Testis (tissue), 2 donors: ENCODE measurements at regions not wholly inside any gene's neighbourhood (a gene's known extent, or its start where the extent isn't known, plus 50 kb on each side); places are given as distances from the start of the nearest gene placed in this dataset.

Experiments
- DNase-seq: peaks from one replicate; pipeline ENCODE4 v3.0.0-alpha.2; 2019
- H3K27ac ChIP-seq, 2 donors: fragments of 200-600 bp; sonication (generic); one replicate each; pipeline ENCODE4 v1.5.1; 2019
- H3K27me3 ChIP-seq: fragments of 200-600 bp; sonication (generic); one replicate; pipeline ENCODE4 v1.5.1; 2019
- H3K36me3 ChIP-seq: fragments of 200-600 bp; sonication (generic); one replicate; pipeline ENCODE4 v1.5.1; 2017; ENCODE audit warnings: low read depth; ENCODE audit errors: missing control alignments
- H3K4me1 ChIP-seq: fragments of 200-600 bp; sonication (generic); one replicate; pipeline ENCODE4 v1.5.1; 2019
- H3K4me3 ChIP-seq, 2 donors: fragments of 200-600 bp; sonication (generic); one replicate each; pipeline ENCODE4 v1.5.1; 2017 to 2019
- H3K9me3 ChIP-seq: fragments of 200-600 bp; sonication (generic); one replicate; pipeline ENCODE4 v1.5.1; 2017
- CTCF ChIP-seq, 3 experiments: fragments of 450-650 bp in 2 of 3; fragments of 200-600 bp in 1 of 3; sonication (generic) in 1 of 3; IDR thresholded peaks; one replicate each; pipeline ENCODE4 v1.5.1; 2016 to 2019; ENCODE audit warnings: antibody characterized with exemption in 3 of 3, mild to moderate bottlenecking in 2 of 3, moderate library complexity in 1 of 3
- POLR2A ChIP-seq: fragments of 450-650 bp; IDR thresholded peaks from one replicate; pipeline ENCODE4 v1.6.1; 2017; ENCODE audit warnings: antibody characterized with exemption, mild to moderate bottlenecking, moderate library complexity
- WGBS, 2 donors: methylation state at CpG; one replicate each; pipeline ENCODE4 v1.1.5; 2018; 5-methylcytosine and 5-hydroxymethylcytosine counted together
- intact Hi-C: fragments of 100-400 bp; cut with DNase I; formaldehyde crosslinking; loops from one replicate; pipeline ENCODE4 v1.15.1; 2023; ENCODE audit warnings: low total_unique reads

- no peak for DNase-seq
- Histone ChIP-seq H3K4me1 (peaks cover 7% of the 10 kb centered on the region), H3K36me3 (no peaks in the 10 kb centered on the region), H3K27me3 (no peaks in the 10 kb centered on the region), H3K4me3 (no peak overlapping the region), H3K9me3 (no peaks in the 10 kb centered on the region), H3K27ac (no peak overlapping the region)
- TF ChIP-seq CTCF (IDR thresholded peaks at IDR 0.05) (no peak), POLR2A (no peak)
- WGBS, 2 donors: 54 to 60% methylated on average over 8 of the region's 8 CpGs
- intact Hi-C loops: no loop called here
Measured at GRCh38 chr19:13700621-13701020, 63.7 kb upstream of the MRI1 start.

GRCh38 chr19:13699786-13700185, 64.5 kb upstream of the MRI1 start:
- peaks cover 7% of the 10 kb centered on the region for H3K4me1 ChIP-seq
- H3K36me3 ChIP-seq: no peaks in the 10 kb centered on the region
- WGBS, 2 donors: 31 to 36% methylated on average over 4 of the region's 4 CpGs
- H3K27me3 ChIP-seq: no peaks in the 10 kb centered on the region
- DNase-seq: peak; percentile 65
- intact Hi-C loops: no loop called here
- H3K9me3 ChIP-seq: no peaks in the 10 kb centered on the region
- TF ChIP-seq CTCF (IDR thresholded peaks at IDR 0.05) (no peak), POLR2A (no peak)
- H3K27ac ChIP-seq: no peak overlapping the region
- H3K4me3 ChIP-seq: no peak overlapping the region

DNA sequence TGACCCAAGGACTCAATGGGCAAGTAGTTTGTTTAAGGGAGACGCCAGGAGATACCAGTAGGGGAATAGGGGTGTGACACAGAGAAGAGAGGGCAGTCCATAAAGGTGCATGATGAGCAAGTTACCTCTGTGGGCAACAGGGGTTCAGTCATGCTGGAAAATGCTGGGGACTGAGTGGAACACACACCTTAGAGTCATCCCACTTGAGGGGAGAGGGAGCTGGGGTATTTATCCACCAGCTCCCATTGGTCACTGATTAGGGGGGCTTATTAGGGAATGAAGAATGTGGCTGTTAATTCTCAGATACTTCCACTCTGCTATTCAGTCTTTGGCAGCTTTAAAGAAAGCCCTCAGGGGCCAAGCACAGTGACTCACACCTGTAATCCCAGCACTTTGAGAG, 67.5 kb upstream of the MRI1 start:
- Histone ChIP-seq H3K36me3 (no peaks in the 10 kb centered on the region), H3K27me3 (no peaks in the 10 kb centered on the region), H3K27ac (no peak overlapping the region), H3K9me3 (no peaks in the 10 kb centered on the region), H3K4me3 (no peak overlapping the region), H3K4me1 (peaks cover 7% of the 10 kb centered on the region)
- no peak for DNase-seq
- intact Hi-C loops: no loop called here
- 86 to 93% methylated on average over 1 of the region's 1 CpG for WGBS, 2 donors
- TF ChIP-seq CTCF (IDR thresholded peaks at IDR 0.05): no peak
- TF ChIP-seq POLR2A: no peak

DNA sequence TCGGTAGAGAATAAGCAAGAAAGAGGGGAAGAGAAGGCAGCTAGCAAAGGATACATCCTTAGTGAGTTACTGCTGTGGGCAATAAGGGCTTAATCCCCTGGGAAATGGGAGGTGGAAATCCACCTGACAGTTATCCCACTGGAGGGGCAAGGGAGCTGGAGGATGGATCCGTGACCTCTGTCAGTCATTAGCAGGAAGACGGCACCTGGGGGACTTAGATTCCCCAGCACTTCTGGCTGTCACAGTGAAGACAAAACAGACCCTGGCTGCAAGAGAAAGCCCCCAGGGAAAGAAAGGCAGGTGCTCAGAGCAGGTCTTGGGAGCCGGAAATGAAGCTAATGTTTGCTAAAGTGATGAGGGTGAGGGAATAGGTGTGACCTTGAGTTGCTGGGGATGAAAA, 70.4 kb upstream of the MRI1 start:
- no peak for DNase-seq
- Histone ChIP-seq H3K9me3 (no peaks in the 10 kb centered on the region), H3K27ac (no peak overlapping the region), H3K4me1 (no peaks in the 10 kb centered on the region), H3K4me3 (no peak overlapping the region), H3K36me3 (no peaks in the 10 kb centered on the region), H3K27me3 (no peaks in the 10 kb centered on the region)
- 72 to 73% methylated on average over 4 of the region's 4 CpGs for WGBS, 2 donors
- intact Hi-C loops: no loop called here
- TF ChIP-seq POLR2A: no peak
- no peak for TF ChIP-seq CTCF (IDR thresholded peaks at IDR 0.05)

DNA sequence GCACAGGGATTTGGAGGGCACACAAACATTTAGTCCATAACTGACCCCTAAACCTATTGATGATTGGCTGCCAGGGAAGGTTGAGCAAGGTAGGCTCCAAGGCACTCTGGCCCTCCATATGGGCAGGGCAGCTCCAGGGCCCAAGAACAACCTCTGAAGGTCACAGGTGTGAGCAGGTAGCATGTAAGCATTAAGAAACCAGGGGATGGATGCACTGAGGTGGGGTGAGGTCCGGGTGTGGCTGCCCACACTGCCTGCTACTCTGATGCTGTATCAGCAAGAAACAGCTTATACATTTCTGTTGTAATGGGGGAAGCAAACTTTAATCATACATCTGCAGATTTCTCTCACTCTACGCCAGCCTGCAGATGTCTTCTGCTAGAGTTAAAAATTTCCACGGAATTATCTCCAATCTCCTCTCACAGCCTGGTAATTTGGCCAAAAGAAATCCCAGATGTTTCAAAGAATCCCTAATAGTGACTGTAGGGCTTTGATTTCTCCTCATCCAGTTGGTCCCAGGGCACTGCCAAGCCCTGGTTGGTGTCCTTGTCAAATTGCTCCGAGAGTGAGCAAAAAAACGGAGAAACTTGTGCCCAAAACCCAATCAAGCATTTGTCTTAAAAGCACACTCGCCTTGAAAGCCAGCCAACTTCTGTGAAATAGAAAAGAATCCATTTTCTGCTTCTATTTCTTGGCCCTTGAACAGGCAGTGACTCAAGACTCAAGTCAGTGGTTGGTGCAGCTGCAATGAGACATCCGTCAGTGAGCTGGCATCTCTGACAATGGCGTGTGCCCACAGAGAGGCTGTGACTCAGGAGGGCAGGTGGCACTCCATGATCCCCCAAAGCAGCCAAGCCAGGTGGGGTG, 72.5 kb upstream of the MRI1 start:
- no peaks in the 10 kb centered on the region for H3K9me3 ChIP-seq
- DNase-seq: no peak
- WGBS, 2 donors: 65 to 68% methylated on average over 8 of the region's 8 CpGs
- no peaks in the 10 kb centered on the region for H3K36me3 ChIP-seq
- H3K27me3 ChIP-seq: no peaks in the 10 kb centered on the region
- TF ChIP-seq CTCF (IDR thresholded peaks at IDR 0.05) (no peak), POLR2A (no peak)
- no peak overlapping the region for H3K4me3 ChIP-seq
- intact Hi-C loops: no loop called here
- no peak overlapping the region for H3K27ac ChIP-seq
- H3K4me1 ChIP-seq: no peaks in the 10 kb centered on the region
